PC-9 (cell line): ENCODE measurements at regions not wholly inside any gene's neighbourhood (a gene's known extent, or its start where the extent isn't known, plus 50 kb on each side); places are given as distances from the start of the nearest gene placed in this dataset.

Experiments
- CTCF ChIP-seq: fragments of 200-600 bp; sonication (generic); conservative IDR thresholded peaks from 2 replicates; pipeline ENCODE4 v1.6.1; 2017; ENCODE audit warnings: mixed run types, antibody characterized with exemption, mild to moderate bottlenecking, moderate library complexity
- EZH2 ChIP-seq: fragments of 200-600 bp; sonication (generic); IDR thresholded peaks from 2 replicates; pipeline ENCODE4 v1.8.0; 2017; ENCODE audit warnings: antibody characterized with exemption, low read depth

DNA sequence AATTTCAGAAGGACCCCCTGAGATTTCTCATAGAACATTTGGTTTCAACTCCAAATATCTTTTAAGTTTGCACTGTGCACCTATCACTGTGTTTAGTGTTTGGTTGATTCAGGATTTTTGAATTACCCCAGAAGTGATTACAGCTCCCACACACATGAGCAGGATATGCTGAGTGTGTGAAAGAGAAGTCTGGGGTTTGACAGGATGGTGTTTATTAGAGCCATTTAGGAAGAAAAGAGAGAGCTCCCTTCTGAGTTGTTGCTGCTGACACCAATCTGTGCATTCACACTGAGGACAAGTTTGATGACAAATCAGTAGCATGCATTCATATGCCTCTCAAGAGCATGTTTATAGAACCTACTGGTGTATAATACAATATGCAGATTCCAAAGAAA lies 118.1 kb downstream of the RPL22L1 start:
- TF ChIP-seq CTCF, result no peak
- no peak for TF ChIP-seq EZH2
